Activated B cell treated with CpG ODN at 0.5 μM for 24 hours (primary cell): ENCODE measurements at regions not wholly inside any gene's neighbourhood (a gene's known extent, or its start where the extent isn't known, plus 50 kb on each side); places are given as distances from the start of the nearest gene placed in this dataset.

Experiments
- ATAC-seq: fragments of 200-7000 bp; cut with Tn5 transposase; one replicate; pipeline ENCODE4 v1.10.0; 2021; ENCODE audit warnings: low read depth, mild to moderate bottlenecking, moderate library complexity
- CTCF ChIA-PET: fragments of 350-600 bp; sonication (Branson Sonifier 250); formaldehyde crosslinking; loops from one replicate; lab custom pipeline; 2021; ENCODE audit warnings: antibody characterized with exemption; lab: Charles Lee
- POLR2A ChIA-PET: fragments of 350-600 bp; sonication (Branson Sonifier 250); formaldehyde crosslinking; loops from one replicate; lab custom pipeline; 2021; ENCODE audit warnings: antibody characterized with exemption; lab: Charles Lee
- DNase-seq: peaks from one replicate; pipeline ENCODE4 v3.0.0; 2022
- H3K27ac Mint-ChIP-seq: one replicate; pipeline ENCODE4 v1.8.0; 2020; ENCODE audit warnings: mixed read lengths
- H3K27me3 Mint-ChIP-seq: one replicate; pipeline ENCODE4 v1.8.0; 2021; ENCODE audit warnings: mixed read lengths
- H3K36me3 Mint-ChIP-seq: one replicate; pipeline ENCODE4 v1.8.0; 2021; ENCODE audit warnings: low read depth, mixed read lengths
- H3K4me1 Mint-ChIP-seq: one replicate; pipeline ENCODE4 v1.8.0; 2021; ENCODE audit warnings: mixed read lengths
- H3K4me3 Mint-ChIP-seq: one replicate; pipeline ENCODE4 v1.8.0; 2020; ENCODE audit warnings: mild to moderate bottlenecking, mixed read lengths
- H3K9me3 Mint-ChIP-seq: one replicate; pipeline ENCODE4 v1.8.0; 2020; ENCODE audit warnings: mixed read lengths
- intact Hi-C: fragments of 100-400 bp; cut with micrococcal nuclease; formaldehyde crosslinking; loops from one replicate; pipeline ENCODE4 v1.15.1; 2024
- TF ChIP-seq, protein P1 (sequence below): fragments of 200-600 bp; IDR thresholded peaks from one replicate; pipeline ENCODE4 v1.8.0; 2022; ENCODE audit warnings: antibody characterized with exemption, mild to moderate bottlenecking

DNA sequence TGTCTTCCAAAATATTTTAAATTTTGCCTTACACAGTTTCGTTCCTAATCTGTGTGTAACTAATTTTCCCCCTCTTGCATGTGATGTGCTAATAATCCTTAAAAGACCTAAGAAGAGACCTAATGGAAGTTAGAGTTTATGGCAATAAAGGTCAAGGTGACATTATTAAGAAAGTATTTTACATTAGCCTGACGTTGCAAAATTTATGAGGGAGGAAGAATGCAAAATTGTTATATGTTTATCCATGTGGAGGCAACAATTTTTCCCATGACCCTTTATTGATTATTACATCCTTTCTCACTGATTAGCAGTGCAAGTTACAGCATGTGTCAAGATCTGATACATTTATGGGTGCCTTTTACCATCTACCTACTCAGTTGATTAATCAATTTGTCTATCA lies 373.8 kb upstream of the ROBO1 start:
- ChIA-PET POLR2A (no interaction called here), CTCF (no interaction called here)
- H3K27ac Mint-ChIP-seq = no peak overlapping the region
- no peaks in the 10 kb centered on the region for H3K4me1 Mint-ChIP-seq
- no peaks in the 10 kb centered on the region for H3K27me3 Mint-ChIP-seq
- H3K9me3 Mint-ChIP-seq = peaks cover 19% of the 10 kb centered on the region
- intact Hi-C loops = no loop called here
- ATAC-seq = no peak
- TF ChIP-seq, protein P1, sequence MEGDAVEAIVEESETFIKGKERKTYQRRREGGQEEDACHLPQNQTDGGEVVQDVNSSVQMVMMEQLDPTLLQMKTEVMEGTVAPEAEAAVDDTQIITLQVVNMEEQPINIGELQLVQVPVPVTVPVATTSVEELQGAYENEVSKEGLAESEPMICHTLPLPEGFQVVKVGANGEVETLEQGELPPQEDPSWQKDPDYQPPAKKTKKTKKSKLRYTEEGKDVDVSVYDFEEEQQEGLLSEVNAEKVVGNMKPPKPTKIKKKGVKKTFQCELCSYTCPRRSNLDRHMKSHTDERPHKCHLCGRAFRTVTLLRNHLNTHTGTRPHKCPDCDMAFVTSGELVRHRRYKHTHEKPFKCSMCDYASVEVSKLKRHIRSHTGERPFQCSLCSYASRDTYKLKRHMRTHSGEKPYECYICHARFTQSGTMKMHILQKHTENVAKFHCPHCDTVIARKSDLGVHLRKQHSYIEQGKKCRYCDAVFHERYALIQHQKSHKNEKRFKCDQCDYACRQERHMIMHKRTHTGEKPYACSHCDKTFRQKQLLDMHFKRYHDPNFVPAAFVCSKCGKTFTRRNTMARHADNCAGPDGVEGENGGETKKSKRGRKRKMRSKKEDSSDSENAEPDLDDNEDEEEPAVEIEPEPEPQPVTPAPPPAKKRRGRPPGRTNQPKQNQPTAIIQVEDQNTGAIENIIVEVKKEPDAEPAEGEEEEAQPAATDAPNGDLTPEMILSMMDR = no peak
- no peak overlapping the region for H3K4me3 Mint-ChIP-seq
- no peaks in the 10 kb centered on the region for H3K36me3 Mint-ChIP-seq
- DNase-seq = no peak

DNA sequence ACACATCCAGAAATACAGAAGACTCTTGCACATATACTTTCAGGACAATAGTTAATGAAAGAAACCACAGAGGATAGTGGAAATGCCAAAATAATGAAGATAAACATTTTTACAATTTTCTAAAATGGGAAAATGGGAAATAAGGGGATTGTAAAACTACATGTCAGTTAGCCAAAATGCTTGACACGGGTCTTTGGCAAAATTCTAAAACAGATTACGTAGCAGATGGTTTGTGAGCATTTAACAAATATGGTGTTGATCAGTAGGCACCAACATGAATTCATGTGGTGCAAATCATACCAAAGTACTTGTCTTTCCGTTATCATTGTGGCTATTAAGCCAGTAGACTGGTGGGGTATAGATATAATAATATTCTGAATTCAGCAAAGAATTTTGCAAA lies 348.5 kb upstream of the ROBO1 start:
- no peak for ATAC-seq
- no peak for DNase-seq
- intact Hi-C loops = no loop called here
- H3K27me3 Mint-ChIP-seq = no peaks in the 10 kb centered on the region
- ChIA-PET CTCF (no interaction called here), POLR2A (no interaction called here)
- no peaks in the 10 kb centered on the region for H3K4me1 Mint-ChIP-seq
- H3K27ac Mint-ChIP-seq = no peak overlapping the region
- H3K4me3 Mint-ChIP-seq = no peak overlapping the region
- H3K36me3 Mint-ChIP-seq = no peaks in the 10 kb centered on the region
- TF ChIP-seq, protein P1 = no peak
- peaks cover 4% of the 10 kb centered on the region for H3K9me3 Mint-ChIP-seq

DNA sequence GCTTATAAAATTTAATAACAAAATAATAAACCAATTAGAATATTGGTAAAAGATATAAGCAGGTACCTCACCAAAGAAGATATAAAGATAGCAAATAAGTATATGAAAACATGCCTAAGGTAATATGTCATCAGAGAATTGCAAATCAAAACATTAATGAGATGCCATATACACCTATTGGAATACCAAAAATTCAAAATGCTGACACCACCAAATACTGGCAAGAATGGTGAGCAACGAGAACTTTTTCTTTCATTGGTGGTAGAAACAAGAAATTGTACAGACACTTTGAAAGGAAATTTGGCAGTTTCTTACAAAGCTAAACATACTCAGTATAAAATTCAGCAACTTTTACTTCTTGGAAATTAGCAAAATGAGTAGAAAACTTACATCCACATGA lies 346.9 kb upstream of the ROBO1 start:
- TF ChIP-seq, protein P1 = no peak
- no peaks in the 10 kb centered on the region for H3K27me3 Mint-ChIP-seq
- intact Hi-C loops = no loop called here
- no peak overlapping the region for H3K4me3 Mint-ChIP-seq
- no peaks in the 10 kb centered on the region for H3K4me1 Mint-ChIP-seq
- POLR2A ChIA-PET = no interaction called here
- ATAC-seq (no peak), DNase-seq (no peak)
- no peaks in the 10 kb centered on the region for H3K36me3 Mint-ChIP-seq
- H3K27ac Mint-ChIP-seq = no peak overlapping the region
- CTCF ChIA-PET = no interaction called here
- peaks cover 4% of the 10 kb centered on the region for H3K9me3 Mint-ChIP-seq

DNA sequence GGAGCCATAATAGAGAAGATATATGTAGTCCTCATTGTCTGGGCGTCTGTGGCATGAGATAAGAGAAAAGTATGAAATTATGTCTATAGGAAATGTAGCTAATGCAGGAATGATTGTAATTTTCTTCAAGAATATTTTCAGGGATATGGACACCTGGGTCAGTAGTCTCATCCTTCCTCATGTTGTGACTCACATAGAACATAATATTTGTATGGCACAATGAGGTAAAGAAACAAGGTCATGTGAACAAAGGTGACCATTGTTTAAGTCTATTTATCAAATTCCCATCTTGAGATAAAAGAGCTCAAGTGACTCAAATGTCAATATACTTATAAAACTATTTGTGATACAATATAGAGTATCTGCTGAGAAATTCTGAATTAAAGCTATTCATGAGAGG lies 345.5 kb upstream of the ROBO1 start:
- TF ChIP-seq, protein P1 = no peak
- Mint-ChIP-seq H3K4me3 (no peak overlapping the region), H3K36me3 (no peaks in the 10 kb centered on the region), H3K4me1 (no peaks in the 10 kb centered on the region), H3K27me3 (no peaks in the 10 kb centered on the region), H3K27ac (no peak overlapping the region), H3K9me3 (peaks cover 6% of the 10 kb centered on the region)
- CTCF ChIA-PET = no interaction called here
- POLR2A ChIA-PET = no interaction called here
- intact Hi-C loops = no loop called here
- DNase-seq = no peak
- no peak for ATAC-seq

DNA sequence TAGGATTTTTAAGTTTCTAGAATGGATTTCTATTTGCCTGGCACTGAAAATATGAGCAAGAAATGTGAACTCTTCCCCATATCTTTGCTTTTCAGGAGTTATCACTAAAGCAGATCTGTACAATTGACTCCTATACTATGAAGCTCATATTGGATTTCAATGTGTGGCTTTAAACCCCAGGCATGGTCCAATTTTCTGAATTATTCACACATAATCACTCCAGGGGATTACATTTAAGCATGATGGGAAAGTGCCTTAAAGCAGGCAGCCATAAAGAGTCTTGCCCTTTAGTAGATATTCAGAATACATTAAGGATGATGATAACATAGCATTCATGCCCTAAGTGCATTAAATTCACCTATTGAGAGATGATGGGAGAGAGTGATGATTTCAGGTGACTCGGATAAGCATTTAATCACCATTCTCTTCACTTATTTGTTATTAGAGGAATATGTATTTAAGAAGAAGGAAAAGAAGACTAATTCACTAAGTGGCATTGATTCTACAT lies 331.8 kb upstream of the ROBO1 start:
- ChIA-PET POLR2A (no interaction called here), CTCF (no interaction called here)
- intact Hi-C loops = no loop called here
- Mint-ChIP-seq H3K9me3 (peaks cover 4% of the 10 kb centered on the region), H3K4me3 (no peak overlapping the region), H3K27ac (no peak overlapping the region), H3K27me3 (no peaks in the 10 kb centered on the region), H3K36me3 (no peaks in the 10 kb centered on the region), H3K4me1 (no peaks in the 10 kb centered on the region)
- no peak for ATAC-seq
- TF ChIP-seq, protein P1 = no peak
- DNase-seq = no peak
